LNCAP (cell line): ENCODE measurements at regions not wholly inside any gene's neighbourhood (a gene's known extent, or its start where the extent isn't known, plus 50 kb on each side); places are given as distances from the start of the nearest gene placed in this dataset.

Experiments used
- CTCF ChIP-seq: fragments of 450-650 bp; IDR thresholded peaks from 2 replicates; pipeline ENCODE4 v1.5.1; 2017; ENCODE audit warnings: mild to moderate bottlenecking

DNA sequence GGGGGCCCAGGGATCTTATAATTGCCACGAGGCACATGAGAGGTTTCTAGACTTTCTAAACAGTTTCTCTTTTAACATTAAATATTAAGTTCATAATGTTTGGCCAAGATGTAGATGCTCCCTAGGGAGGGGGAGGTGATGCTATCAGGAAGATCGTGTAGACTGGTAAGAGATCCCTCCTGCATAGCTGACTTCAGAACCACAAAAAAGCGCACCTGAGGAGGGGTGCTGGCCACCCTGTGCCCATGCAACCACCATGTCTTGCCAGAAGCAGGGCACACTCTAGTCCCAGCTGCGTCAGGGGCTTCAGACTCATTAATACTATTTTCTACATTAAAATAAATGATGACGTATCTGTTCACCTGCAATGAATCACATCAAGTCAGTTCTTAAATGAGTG, 103.4 kb upstream of the SLC35G4 start:
- no peak for TF ChIP-seq CTCF

GRCh38 chr18:11504962-11505361, 104.4 kb upstream of the SLC35G4 start:
- no peak for TF ChIP-seq CTCF

DNA sequence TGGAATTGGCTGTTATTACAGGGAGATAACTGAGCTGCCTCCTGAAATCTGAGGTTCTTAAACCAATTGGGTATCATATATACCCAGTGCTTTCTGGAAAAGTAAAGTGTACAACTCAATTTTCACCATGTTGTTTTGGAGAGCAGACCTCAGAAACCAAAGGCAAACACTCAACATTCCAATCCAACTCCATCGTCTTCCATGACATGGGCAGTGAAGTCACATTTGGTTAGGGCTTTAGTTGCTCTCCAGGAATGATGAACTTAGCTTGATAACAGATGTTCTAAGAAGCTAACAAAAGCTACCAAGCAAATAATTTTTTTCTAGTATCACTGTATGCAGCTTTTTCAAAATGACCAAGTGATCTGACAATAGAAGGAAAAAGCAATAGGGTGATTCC, 107.0 kb upstream of the SLC35G4 start:
- no peak for TF ChIP-seq CTCF

DNA sequence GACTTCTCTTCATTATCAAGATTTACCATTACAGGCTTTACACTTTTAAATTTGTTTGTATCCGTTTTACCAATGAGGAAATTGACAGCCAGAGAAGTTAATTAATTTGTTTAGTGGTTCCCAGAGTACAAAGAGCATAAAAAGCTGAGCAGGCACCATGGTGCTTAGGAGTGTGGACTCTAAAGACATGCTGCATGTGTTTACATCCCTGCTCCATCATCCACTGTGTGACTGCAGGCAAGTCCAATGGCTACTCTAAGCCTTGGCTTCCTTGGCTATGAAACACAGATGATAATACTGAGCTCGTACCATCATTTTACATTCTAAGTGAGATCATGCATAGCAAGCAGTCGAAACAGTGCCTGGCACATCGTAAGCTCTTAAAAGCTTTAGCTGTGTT, 108.0 kb upstream of the SLC35G4 start:
- no peak for TF ChIP-seq CTCF

- no peak for TF ChIP-seq CTCF
These were observed 109.0 kb upstream of the SLC35G4 start for GRCh38 chr18:11500153-11501122.

GRCh38 chr18:11498821-11499220, 110.6 kb upstream of the SLC35G4 start:
- no peak for TF ChIP-seq CTCF

- no peak for TF ChIP-seq CTCF
These were observed 111.8 kb upstream of the SLC35G4 start for GRCh38 chr18:11497585-11497984.
